Stimulated activated CD4-positive, alpha-beta T cell treated with anti-CD3 and anti-CD28 coated beads, Interleukin-1b, Interleukin-23, amount 100 ng/mL, for 4 hours (primary cell): ENCODE measurements at regions not wholly inside any gene's neighbourhood (a gene's known extent, or its start where the extent isn't known, plus 50 kb on each side); places are given as distances from the start of the nearest gene placed in this dataset.

Source experiments
- DNase-seq, 2 donors: peaks; one replicate each; pipeline ENCODE4 v3.0.0-alpha.2; 2020; ENCODE audit warnings: low read depth in 2 of 2

- DNase-seq: no peak
Observed at GRCh38 chr16:65688301-65688700, 566.4 kb upstream of the CDH11 start.

- DNase-seq: no peak
Observed at GRCh38 chr16:65684230-65684629, 562.4 kb upstream of the CDH11 start.

- DNase-seq: no peak
Observed at GRCh38 chr16:65681406-65681805, 559.5 kb upstream of the CDH11 start.

- no peak for DNase-seq
Observed at GRCh38 chr16:65679785-65680184, 557.9 kb upstream of the CDH11 start.

- no peak for DNase-seq
Observed at GRCh38 chr16:65675161-65675560, 553.3 kb upstream of the CDH11 start.

GRCh38 chr16:65672960-65673359, 551.1 kb upstream of the CDH11 start:
- no peak for DNase-seq

- DNase-seq: no peak
Observed at GRCh38 chr16:65671071-65671470, 549.2 kb upstream of the CDH11 start.

- no peak for DNase-seq
Observed at GRCh38 chr16:65668064-65668595, 546.3 kb upstream of the CDH11 start.

- DNase-seq: no peak
Observed at GRCh38 chr16:65667011-65667578, 545.2 kb upstream of the CDH11 start.

- DNase-seq: no peak
Observed at GRCh38 chr16:65666132-65666941, 544.5 kb upstream of the CDH11 start.

- no peak for DNase-seq
Observed at GRCh38 chr16:65665586-65665985, 543.7 kb upstream of the CDH11 start.

- DNase-seq: no peak
Observed at GRCh38 chr16:65663774-65664173, 541.9 kb upstream of the CDH11 start.

GRCh38 chr16:65662256-65662655, 540.4 kb upstream of the CDH11 start:
- DNase-seq: no peak

GRCh38 chr16:65661558-65661957, 539.7 kb upstream of the CDH11 start:
- no peak for DNase-seq

- no peak for DNase-seq
Observed at GRCh38 chr16:65660390-65660789, 538.5 kb upstream of the CDH11 start.

GRCh38 chr16:65659758-65660157, 537.9 kb upstream of the CDH11 start:
- no peak for DNase-seq

GRCh38 chr16:65658787-65659220, 536.9 kb upstream of the CDH11 start:
- DNase-seq: no peak

- DNase-seq: no peak
Observed at GRCh38 chr16:65658349-65658748, 536.5 kb upstream of the CDH11 start.

GRCh38 chr16:65657556-65657955, 535.7 kb upstream of the CDH11 start:
- no peak for DNase-seq

GRCh38 chr16:65657071-65657494, 535.2 kb upstream of the CDH11 start:
- no peak for DNase-seq

GRCh38 chr16:65655802-65656201, 533.9 kb upstream of the CDH11 start:
- DNase-seq: no peak

GRCh38 chr16:65648101-65648500, 526.2 kb upstream of the CDH11 start:
- DNase-seq: no peak

GRCh38 chr16:65644821-65645220, 523.0 kb upstream of the CDH11 start:
- DNase-seq: no peak
